Nucleus accumbens (tissue), 56 donors: ENCODE measurements at regions not wholly inside any gene's neighbourhood (a gene's known extent, or its start where the extent isn't known, plus 50 kb on each side); places are given as distances from the start of the nearest gene placed in this dataset.
A peak's percentile ranks its signal among the peaks of the same experiment; 100 is the strongest.

Experiments used
- DNase-seq, 56 donors: peaks; one replicate each; lab custom pipeline; 2025; lab: John Stamatoyannopoulos, UW

- no peak for DNase-seq
These were observed 57.4 kb upstream of the PPP2R5C start for GRCh38 chr14:101704140-101704539.

DNA sequence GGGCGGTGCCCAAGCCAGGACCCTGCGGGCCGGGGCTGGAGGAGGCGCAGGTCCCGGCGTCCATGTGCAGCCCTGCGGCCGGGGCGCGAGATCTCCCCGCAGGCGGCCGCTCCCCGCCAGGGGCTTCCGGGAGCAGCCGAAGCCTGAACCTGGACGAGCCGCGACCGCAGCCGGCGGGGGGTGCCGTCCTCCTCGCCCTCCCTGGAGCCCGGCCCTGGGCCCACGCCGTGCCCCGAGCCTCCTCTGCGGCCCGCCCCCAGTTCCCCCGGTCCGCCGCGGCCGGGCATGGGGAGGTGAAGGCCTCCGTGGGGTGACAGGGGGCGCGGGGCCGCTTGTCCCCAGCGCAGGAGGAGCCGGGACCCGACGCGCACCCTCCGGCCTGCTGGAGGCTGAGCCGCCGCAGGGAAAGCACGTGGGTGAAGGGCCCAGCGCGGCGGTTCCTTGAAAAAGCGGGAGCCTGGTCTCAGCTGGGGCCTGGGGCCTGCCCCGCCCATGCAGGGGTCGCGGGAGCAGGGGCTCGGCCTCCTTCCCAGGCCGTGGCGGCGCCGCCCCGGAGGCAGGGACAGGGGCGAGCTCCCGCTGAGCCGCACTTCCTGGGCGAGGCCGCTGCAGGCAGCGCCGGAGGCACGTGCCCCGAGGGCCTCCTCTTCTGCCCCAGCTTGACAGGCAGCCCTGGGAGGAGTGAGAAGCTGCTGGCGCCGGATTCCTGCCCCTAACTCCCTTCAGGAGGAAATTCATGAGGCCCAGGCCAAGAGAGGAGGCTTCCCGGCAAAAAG, 55.6 kb upstream of the PPP2R5C start:
- DNase-seq: peak in 1 of 56 donors; percentile 14

GRCh38 chr14:101706509-101707067, 54.9 kb upstream of the PPP2R5C start:
- no peak for DNase-seq

GRCh38 chr14:101707068-101707842, 54.3 kb upstream of the PPP2R5C start:
- DNase-seq: peak in 27 of 56 donors; percentile 6 to 52 (median 27)

DNA sequence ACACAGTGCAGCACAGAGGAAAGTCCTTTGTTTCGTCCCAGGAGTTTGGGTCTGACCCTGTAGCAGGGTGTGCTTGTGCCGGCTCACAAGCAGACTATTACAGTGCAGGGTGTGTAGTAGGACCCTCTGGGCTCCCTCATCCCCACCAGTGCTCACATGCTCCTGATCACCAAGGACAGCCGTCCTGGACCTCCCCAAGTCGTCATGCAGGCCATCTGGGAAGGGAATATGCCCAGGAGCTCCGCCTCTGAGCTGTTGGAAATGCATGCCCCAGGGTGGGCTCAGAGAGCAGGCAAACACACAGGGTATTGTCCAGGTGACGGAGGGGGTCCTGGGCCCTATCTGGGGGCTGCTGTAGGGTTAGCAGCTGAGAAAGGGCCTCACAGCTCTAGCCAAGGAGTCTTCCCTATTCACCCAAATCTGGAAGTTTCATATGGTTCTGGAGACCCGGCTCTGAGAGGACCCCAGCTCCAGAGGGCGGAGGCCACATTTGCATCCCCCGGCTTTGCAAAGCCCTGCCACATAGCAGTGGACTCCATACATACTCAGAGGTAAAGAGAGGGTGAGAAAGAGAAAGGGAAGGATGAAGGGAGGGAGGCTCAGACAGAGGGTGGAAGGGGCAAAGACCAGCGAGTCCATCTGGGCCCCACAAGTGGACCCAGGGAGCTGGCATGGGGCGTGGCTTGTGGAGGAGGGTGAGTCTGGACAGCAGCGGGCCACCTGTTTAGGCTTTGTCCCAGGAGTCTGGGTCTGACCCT, 53.5 kb upstream of the PPP2R5C start:
- no peak for DNase-seq

GRCh38 chr14:101708853-101709532, 52.5 kb upstream of the PPP2R5C start:
- no peak for DNase-seq

GRCh38 chr14:101709533-101709881, 52.0 kb upstream of the PPP2R5C start:
- DNase-seq: no peak

DNA sequence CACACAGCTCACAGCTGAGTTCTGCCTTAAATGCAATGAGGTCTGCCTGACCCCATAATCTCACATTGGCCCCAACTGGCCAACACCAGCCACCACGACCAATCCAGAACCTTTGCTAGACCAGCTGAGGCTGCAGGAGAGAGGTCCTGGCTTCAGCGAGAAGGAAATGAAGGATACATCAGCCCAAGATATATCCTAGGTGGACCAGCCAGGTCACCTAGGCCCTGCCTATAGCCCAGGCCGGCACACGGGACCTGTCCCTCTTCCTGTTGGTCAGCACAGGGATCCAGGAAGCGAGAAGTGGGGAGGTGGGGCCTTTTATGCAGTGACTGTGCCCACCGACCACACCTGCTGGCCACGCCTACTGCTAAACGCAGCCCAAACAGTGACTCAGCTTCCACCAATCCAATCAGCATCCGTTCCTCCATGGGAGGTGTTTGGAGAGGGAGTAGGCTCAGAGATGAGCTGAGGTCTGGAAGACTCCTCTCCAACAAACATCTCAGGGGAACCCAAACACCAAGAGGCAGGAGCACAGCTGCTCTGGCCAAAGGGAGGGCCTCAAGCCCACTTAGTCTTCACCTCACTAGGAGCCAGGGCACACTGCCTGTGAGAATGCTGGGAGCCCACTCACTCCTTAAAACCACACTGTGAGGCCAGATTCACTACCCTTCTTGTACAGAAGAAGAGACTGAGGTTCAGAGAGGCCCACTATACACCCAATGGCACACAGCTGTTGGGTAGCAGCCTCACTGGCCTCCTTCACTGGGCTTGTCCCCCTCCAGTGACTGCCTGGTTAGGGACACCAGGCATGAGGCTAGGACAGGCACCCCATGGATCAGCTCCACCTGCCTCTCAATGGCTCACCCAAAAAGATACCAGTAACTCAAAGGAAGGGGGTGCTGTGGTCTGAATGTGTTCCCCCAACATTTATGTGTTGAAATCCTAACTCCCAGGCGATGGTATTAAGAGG, 51.3 kb upstream of the PPP2R5C start:
- no peak for DNase-seq

DNA sequence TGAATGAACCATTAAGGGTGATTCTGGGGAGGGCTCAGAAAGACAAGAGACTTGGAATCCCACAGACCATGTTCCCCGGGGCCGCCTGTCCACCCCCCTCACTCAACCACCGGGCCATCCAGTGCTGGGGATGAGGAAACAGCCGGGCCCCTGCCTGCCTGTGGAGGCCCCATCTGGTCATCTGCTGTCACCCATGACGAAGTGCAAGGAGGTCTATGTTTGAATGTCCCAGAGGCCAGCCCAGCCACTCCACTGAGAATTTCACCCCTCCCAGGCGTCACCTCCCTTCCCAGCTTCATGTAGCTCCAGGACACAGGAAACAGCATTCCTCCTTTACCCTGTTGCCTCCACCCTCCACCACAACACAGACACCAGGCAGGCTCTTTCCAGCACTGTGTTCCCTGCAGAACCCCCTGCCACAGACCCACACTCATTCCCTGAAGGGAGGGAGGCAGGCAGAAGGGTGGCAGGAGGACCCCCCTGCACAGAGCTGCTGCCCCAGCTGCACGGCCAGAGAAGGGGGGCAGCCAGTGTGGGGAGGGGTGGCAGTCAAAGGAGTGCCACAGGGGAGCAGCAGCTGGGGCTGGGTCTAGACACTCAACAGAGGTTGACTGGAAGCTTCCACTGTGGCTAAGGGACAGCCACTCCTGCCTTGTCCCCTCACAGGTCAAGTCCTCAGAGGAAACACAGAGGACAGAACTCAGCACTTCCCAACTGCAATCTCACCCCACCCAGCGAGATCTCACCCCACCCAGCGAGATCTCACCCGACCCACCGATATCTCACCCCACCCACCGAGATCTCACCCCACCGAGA, 50.3 kb upstream of the PPP2R5C start:
- DNase-seq: no peak
